Lower leg skin (tissue), 4 donors: ENCODE measurements at regions not wholly inside any gene's neighbourhood (a gene's known extent, or its start where the extent isn't known, plus 50 kb on each side); places are given as distances from the start of the nearest gene placed in this dataset.

Source experiments
- DNase-seq, 2 donors: peaks; one replicate each; pipeline ENCODE4 v3.0.0-alpha.2; 2019; ENCODE audit warnings: low spot score in 2 of 2
- H3K4me3 ChIP-seq: fragments of 200-600 bp; sonication (generic); 2 replicates; pipeline ENCODE4 v1.5.1; 2017; ENCODE audit warnings: mild to moderate bottlenecking, low read depth; ENCODE audit not compliant: poor library complexity, severe bottlenecking
- CTCF ChIP-seq, 3 donors: fragments of 450-650 bp; IDR thresholded peaks; one replicate each; pipeline ENCODE4 v1.5.1; 2016; ENCODE audit warnings: antibody characterized with exemption in 3 of 3, mild to moderate bottlenecking in 3 of 3, moderate library complexity in 2 of 3
- POLR2A ChIP-seq, 2 donors: fragments of 450-650 bp; IDR thresholded peaks; one replicate each; pipeline ENCODE4 v1.6.1; 2016 to 2017; ENCODE audit warnings: antibody characterized with exemption in 2 of 2, mild to moderate bottlenecking in 1 of 2, moderate library complexity in 1 of 2
- WGBS, 2 donors: methylation state at CpG; one replicate each; pipeline ENCODE4 v1.1.5; 2018; 5-methylcytosine and 5-hydroxymethylcytosine counted together
- intact Hi-C: fragments of 100-400 bp; cut with DNase I; formaldehyde crosslinking; loops from one replicate; pipeline ENCODE4 v1.15.0; 2023; ENCODE audit warnings: low total_unique reads

DNA sequence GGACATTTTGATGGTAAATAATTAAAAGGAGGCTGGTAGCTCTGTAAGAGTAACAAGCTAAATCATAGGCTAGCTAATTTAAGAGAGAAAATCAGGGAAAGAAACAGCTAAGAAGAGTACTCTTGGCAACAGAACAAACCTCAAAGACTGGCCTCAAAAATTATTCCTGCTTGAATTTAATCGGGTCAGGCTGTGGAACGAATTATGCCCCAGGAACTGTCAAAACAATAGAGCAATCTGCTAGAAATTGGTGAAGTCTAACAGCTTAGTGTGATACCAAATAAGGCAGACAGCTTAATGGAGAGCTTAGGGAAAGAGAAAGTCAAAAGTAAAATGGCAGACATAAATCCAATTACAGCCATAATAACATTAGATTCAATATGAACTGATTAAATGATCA is 215.7 kb downstream of the MREG start:
- no peak for TF ChIP-seq CTCF (IDR thresholded peaks at IDR 0.05)
- no peak for TF ChIP-seq POLR2A (IDR thresholded peaks at IDR 0.05)
- intact Hi-C loops = no loop called here
- no peak for DNase-seq
- H3K4me3 ChIP-seq = no peak overlapping the region
- WGBS, 2 donors = 24 to 37% methylated on average over 2 of the region's 2 CpGs

GRCh38 chr2:215796140-215796855 is 217.1 kb downstream of the MREG start:
- intact Hi-C loops = no loop called here
- 48 to 56% methylated on average over 4 of the region's 4 CpGs for WGBS, 2 donors
- no peak for TF ChIP-seq POLR2A (IDR thresholded peaks at IDR 0.05)
- TF ChIP-seq CTCF (IDR thresholded peaks at IDR 0.05) = no peak
- DNase-seq = no peak
- H3K4me3 ChIP-seq = no peak overlapping the region

DNA sequence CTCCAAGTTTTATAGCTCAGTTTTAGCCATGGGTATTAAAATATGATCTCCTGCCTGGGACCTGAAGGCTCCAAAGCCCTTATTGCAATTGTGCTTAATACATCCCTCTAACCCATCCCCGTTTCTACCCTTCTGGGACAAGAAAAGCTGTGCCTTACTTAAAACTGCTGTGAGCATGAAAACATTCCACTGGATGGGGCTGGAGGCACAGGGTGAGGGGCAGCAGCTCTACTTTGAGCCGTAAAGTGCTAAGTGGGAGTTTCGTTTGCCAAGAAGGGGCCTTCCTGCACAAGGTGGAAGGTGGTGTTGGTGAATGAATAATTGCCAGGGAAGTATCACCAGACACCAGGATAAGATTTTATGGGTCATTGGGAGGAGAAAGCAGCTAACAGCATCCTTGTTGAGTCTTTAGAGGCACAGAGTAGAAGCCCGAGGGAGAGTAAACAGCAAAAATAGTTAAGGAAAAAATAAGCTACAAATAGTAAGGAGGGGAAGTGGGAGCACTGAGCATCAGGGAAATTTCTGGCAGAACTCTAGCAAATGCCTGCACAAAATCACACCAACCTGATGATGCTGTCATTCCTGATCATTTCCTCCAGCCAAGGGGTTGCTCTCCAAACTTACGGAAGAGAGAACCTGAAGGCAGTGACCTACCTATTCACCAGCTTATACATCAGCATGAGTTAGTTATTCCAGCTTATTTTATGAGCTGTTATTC is 218.4 kb downstream of the MREG start:
- intact Hi-C loops = no loop called here
- DNase-seq = no peak
- TF ChIP-seq CTCF (IDR thresholded peaks at IDR 0.05) (no peak), POLR2A (IDR thresholded peaks at IDR 0.05) (no peak)
- 83 to 89% methylated on average over 5 of the region's 5 CpGs for WGBS, 2 donors
- H3K4me3 ChIP-seq = no peak overlapping the region

GRCh38 chr2:215793747-215794595 is 219.4 kb downstream of the MREG start:
- TF ChIP-seq POLR2A (IDR thresholded peaks at IDR 0.05) (no peak), CTCF (IDR thresholded peaks at IDR 0.05) (no peak)
- 76 to 78% methylated on average over 3 of the region's 3 CpGs for WGBS, 2 donors
- no peak overlapping the region for H3K4me3 ChIP-seq
- intact Hi-C loops = no loop called here
- DNase-seq = peak in 1 of 2 donors; percentile 63

GRCh38 chr2:215791481-215791937 is 221.8 kb downstream of the MREG start:
- DNase-seq = no peak
- intact Hi-C loops = no loop called here
- TF ChIP-seq CTCF (IDR thresholded peaks at IDR 0.05) = no peak
- TF ChIP-seq POLR2A (IDR thresholded peaks at IDR 0.05) = no peak
- no peak overlapping the region for H3K4me3 ChIP-seq
- WGBS, 2 donors = 59 to 60% methylated on average over 4 of the region's 4 CpGs
